Astrocyte (in vitro differentiated cells and primary cell): ENCODE measurements at regions not wholly inside any gene's neighbourhood (a gene's known extent, or its start where the extent isn't known, plus 50 kb on each side); places are given as distances from the start of the nearest gene placed in this dataset.

Experiments
- DNase-seq: peaks from one replicate; pipeline ENCODE4 v3.0.0-alpha.2; 2010; ENCODE audit warnings: low read depth
- FAIRE-seq: peaks from 2 replicates; lab custom pipeline; 2011; peaks lifted over from hg19 to GRCh38; lab: Jason Lieb, UNC
- H2AFZ ChIP-seq: 2 replicates; pipeline ENCODE4 v1.6.0; 2012; ENCODE audit warnings: low read depth, low read length, inconsistent platforms
- H3K27ac ChIP-seq: 2 replicates; pipeline ENCODE4 v1.5.1; 2011; ENCODE audit warnings: low read depth, low read length, inconsistent platforms
- H3K27me3 ChIP-seq: 2 replicates; pipeline ENCODE4 v1.6.0; 2011; ENCODE audit warnings: low read length, inconsistent platforms; ENCODE audit not compliant: insufficient read depth
- H3K36me3 ChIP-seq: 2 replicates; pipeline ENCODE4 v1.5.1; 2011; ENCODE audit warnings: low read length, inconsistent platforms; ENCODE audit not compliant: insufficient read depth
- H3K4me1 ChIP-seq: 2 replicates; pipeline ENCODE4 v1.5.1; 2011; ENCODE audit warnings: low read length, inconsistent platforms; ENCODE audit not compliant: insufficient read depth
- H3K4me2 ChIP-seq: 2 replicates; pipeline ENCODE4 v1.6.0; 2012; ENCODE audit warnings: low read length, inconsistent platforms
- H3K4me3 ChIP-seq: 2 replicates; pipeline ENCODE4 v1.5.1; 2011; ENCODE audit warnings: low read depth, mild to moderate bottlenecking, low read length, inconsistent platforms; ENCODE audit not compliant: insufficient read depth
- H3K79me2 ChIP-seq: 2 replicates; pipeline ENCODE4 v1.6.0; 2012; ENCODE audit warnings: mild to moderate bottlenecking, low read length, inconsistent platforms; ENCODE audit not compliant: insufficient read depth
- H3K9ac ChIP-seq: 2 replicates; pipeline ENCODE4 v1.6.0; 2012; ENCODE audit warnings: mild to moderate bottlenecking, low read length, inconsistent platforms
- H3K9me3 ChIP-seq: 2 replicates; pipeline ENCODE4 v1.5.1; 2012; ENCODE audit warnings: low read depth, mild to moderate bottlenecking, low read length, inconsistent platforms; ENCODE audit not compliant: insufficient read depth
- H4K20me1 ChIP-seq: 2 replicates; pipeline ENCODE4 v1.6.0; 2012; ENCODE audit warnings: low read length, inconsistent platforms; ENCODE audit not compliant: insufficient read depth
- H3K27ac Mint-ChIP-seq: one replicate; pipeline ENCODE4 v1.8.0; 2021; ENCODE audit warnings: mild to moderate bottlenecking, mixed read lengths; ENCODE audit not compliant: unreplicated experiment
- H3K27me3 Mint-ChIP-seq: one replicate; pipeline ENCODE4 v1.8.0; 2021; ENCODE audit warnings: low read depth, mixed read lengths; ENCODE audit not compliant: unreplicated experiment
- H3K36me3 Mint-ChIP-seq: one replicate; pipeline ENCODE4 v1.8.0; 2021; ENCODE audit warnings: low read depth, mixed read lengths; ENCODE audit not compliant: unreplicated experiment
- H3K4me1 Mint-ChIP-seq: one replicate; pipeline ENCODE4 v1.8.0; 2021; ENCODE audit warnings: low read depth, mixed read lengths; ENCODE audit not compliant: unreplicated experiment
- H3K4me3 Mint-ChIP-seq: one replicate; pipeline ENCODE4 v1.8.0; 2021; ENCODE audit warnings: mild to moderate bottlenecking, moderate library complexity, mixed read lengths; ENCODE audit not compliant: unreplicated experiment
- H3K9me3 Mint-ChIP-seq: one replicate; pipeline ENCODE4 v1.8.0; 2021; ENCODE audit warnings: mild to moderate bottlenecking, mixed read lengths; ENCODE audit not compliant: unreplicated experiment
- EZH2 ChIP-seq: IDR thresholded peaks from 2 replicates; pipeline ENCODE4 v1.6.1; 2012; ENCODE audit warnings: mild to moderate bottlenecking, low read length, inconsistent platforms; ENCODE audit not compliant: insufficient read depth
- TF ChIP-seq, protein P1 (sequence below): IDR thresholded peaks from 2 replicates; pipeline ENCODE4 v1.5.1; 2011; ENCODE audit warnings: low read depth, mild to moderate bottlenecking, inconsistent platforms, low read length, moderate library complexity; ENCODE audit not compliant: insufficient read depth

DNA sequence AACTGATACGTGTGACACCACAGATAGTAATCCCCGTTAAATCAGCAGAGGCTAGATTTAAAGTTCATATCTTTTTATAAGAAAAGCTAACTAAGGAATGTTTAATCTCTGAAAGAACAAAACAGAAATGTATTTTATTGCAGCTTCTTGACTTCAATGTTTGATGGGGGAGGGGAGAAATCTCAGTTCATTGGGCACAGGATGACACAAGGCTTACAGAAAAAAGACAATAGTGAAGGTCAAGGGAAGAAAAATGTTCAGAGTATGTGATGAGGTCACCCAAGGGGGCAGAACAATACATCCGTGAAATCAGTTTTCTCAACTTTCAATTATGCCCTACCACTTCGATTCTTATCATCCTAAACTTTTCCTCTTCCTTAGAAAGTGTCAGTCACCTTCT lies 102.9 kb downstream of the ELAPOR2 start:
- no peaks in the 10 kb centered on the region for H3K79me2 ChIP-seq
- H4K20me1 ChIP-seq: no peaks in the 10 kb centered on the region
- H3K36me3 ChIP-seq: no peaks in the 10 kb centered on the region
- Mint-ChIP-seq H3K4me3 (no peak overlapping the region), H3K4me1 (peaks cover 7% of the 10 kb centered on the region), H3K27me3 (no peaks in the 10 kb centered on the region), H3K9me3 (peaks cover 8% of the 10 kb centered on the region), H3K27ac (no peak overlapping the region), H3K36me3 (no peaks in the 10 kb centered on the region)
- H3K4me1 ChIP-seq: no peaks in the 10 kb centered on the region
- FAIRE-seq: no peak
- H2AFZ ChIP-seq: no peak overlapping the region
- DNase-seq: no peak
- no peaks in the 10 kb centered on the region for H3K9me3 ChIP-seq
- H3K4me2 ChIP-seq: no peak overlapping the region
- H3K27me3 ChIP-seq: no peaks in the 10 kb centered on the region
- H3K4me3 ChIP-seq: no peak overlapping the region
- no peak overlapping the region for H3K9ac ChIP-seq
- no peak overlapping the region for H3K27ac ChIP-seq
- TF ChIP-seq EZH2: no peak
- TF ChIP-seq, protein P1, sequence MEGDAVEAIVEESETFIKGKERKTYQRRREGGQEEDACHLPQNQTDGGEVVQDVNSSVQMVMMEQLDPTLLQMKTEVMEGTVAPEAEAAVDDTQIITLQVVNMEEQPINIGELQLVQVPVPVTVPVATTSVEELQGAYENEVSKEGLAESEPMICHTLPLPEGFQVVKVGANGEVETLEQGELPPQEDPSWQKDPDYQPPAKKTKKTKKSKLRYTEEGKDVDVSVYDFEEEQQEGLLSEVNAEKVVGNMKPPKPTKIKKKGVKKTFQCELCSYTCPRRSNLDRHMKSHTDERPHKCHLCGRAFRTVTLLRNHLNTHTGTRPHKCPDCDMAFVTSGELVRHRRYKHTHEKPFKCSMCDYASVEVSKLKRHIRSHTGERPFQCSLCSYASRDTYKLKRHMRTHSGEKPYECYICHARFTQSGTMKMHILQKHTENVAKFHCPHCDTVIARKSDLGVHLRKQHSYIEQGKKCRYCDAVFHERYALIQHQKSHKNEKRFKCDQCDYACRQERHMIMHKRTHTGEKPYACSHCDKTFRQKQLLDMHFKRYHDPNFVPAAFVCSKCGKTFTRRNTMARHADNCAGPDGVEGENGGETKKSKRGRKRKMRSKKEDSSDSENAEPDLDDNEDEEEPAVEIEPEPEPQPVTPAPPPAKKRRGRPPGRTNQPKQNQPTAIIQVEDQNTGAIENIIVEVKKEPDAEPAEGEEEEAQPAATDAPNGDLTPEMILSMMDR: no peak

DNA sequence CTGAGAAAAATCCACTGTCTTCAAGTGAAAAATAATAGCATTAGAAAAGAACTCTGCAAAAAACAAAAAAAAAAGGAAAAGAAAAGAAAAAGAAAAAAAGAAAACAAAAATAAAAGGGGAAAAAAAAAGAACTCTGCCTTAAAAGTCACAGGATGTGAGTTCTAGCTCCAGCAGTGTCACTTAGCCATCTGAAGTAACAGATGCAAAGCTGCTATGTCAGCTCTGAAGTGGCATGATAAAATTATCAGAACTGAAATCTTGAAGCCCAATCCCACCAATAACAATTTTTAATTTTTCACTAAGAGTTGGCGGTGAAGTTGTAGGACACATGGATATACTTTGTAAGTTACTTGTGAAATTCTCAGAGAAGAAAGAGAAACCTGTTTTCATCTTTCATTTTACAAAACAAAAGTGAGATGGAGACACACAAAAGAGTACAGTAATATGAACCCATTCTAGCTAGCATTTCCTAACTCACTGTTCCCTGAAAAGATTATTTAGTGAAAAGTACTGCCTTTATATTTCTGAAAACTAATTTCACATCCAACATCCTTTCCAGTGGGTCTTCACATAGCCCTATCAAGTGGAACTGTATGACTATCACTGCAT lies 103.5 kb downstream of the ELAPOR2 start:
- H2AFZ ChIP-seq: no peak overlapping the region
- Mint-ChIP-seq H3K27ac (no peak overlapping the region), H3K9me3 (peaks cover 8% of the 10 kb centered on the region), H3K4me3 (no peak overlapping the region), H3K27me3 (no peaks in the 10 kb centered on the region), H3K36me3 (no peaks in the 10 kb centered on the region), H3K4me1 (peaks cover 6% of the 10 kb centered on the region)
- no peaks in the 10 kb centered on the region for H3K79me2 ChIP-seq
- no peak for FAIRE-seq
- no peaks in the 10 kb centered on the region for H3K36me3 ChIP-seq
- no peak overlapping the region for H3K4me3 ChIP-seq
- no peak for TF ChIP-seq EZH2
- TF ChIP-seq, protein P1: no peak
- no peaks in the 10 kb centered on the region for H3K9me3 ChIP-seq
- no peaks in the 10 kb centered on the region for H3K4me1 ChIP-seq
- H3K27me3 ChIP-seq: no peaks in the 10 kb centered on the region
- no peak overlapping the region for H3K27ac ChIP-seq
- no peak for DNase-seq
- H3K9ac ChIP-seq: no peak overlapping the region
- H4K20me1 ChIP-seq: no peaks in the 10 kb centered on the region
- H3K4me2 ChIP-seq: no peak overlapping the region

DNA sequence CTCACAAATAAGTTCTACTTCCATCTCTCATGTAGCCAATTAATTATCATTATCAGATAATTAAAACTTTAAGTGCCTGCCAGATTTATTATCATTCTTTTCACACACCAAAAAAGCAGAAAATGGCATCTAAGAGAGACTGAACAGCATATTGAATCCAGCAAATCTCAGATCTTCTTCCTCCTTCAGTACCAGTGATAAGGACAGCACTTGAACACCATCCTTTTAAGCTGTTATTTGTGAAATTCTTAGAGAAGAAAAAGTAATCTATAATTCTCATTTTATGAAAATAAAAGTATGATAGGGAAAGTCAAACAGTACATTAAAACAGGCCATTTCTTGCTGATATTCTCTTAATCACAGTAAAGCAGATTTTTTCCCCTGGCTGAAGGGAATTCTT lies 104.5 kb downstream of the ELAPOR2 start:
- peaks cover 6% of the 10 kb centered on the region for H3K4me1 Mint-ChIP-seq
- Histone ChIP-seq H3K27me3 (no peaks in the 10 kb centered on the region), H3K4me2 (no peak overlapping the region), H3K27ac (no peak overlapping the region), H3K36me3 (no peaks in the 10 kb centered on the region), H3K9ac (no peak overlapping the region), H3K4me1 (no peaks in the 10 kb centered on the region), H3K79me2 (no peaks in the 10 kb centered on the region), H4K20me1 (no peaks in the 10 kb centered on the region), H2AFZ (no peak overlapping the region), H3K9me3 (no peaks in the 10 kb centered on the region), H3K4me3 (no peak overlapping the region)
- TF ChIP-seq, protein P1: no peak
- TF ChIP-seq EZH2: no peak
- FAIRE-seq (no peak), DNase-seq (no peak)
- H3K27me3 Mint-ChIP-seq: no peaks in the 10 kb centered on the region
- H3K9me3 Mint-ChIP-seq: peaks cover 5% of the 10 kb centered on the region
- no peak overlapping the region for H3K4me3 Mint-ChIP-seq
- no peaks in the 10 kb centered on the region for H3K36me3 Mint-ChIP-seq
- no peak overlapping the region for H3K27ac Mint-ChIP-seq
